Lung (tissue), 11 donors: ENCODE measurements at regions not wholly inside any gene's neighbourhood (a gene's known extent, or its start where the extent isn't known, plus 50 kb on each side); places are given as distances from the start of the nearest gene placed in this dataset.
A peak's percentile ranks its signal among the peaks of the same experiment; 100 is the strongest.

Experiments used
- ATAC-seq: fragments of 200-7000 bp; cut with Tn5 transposase; one replicate; pipeline ENCODE4 v1.9.1; 2020; ENCODE audit warnings: moderate number of reproducible peaks; ENCODE audit not compliant: insufficient read depth, low FRiP score
- DNase-seq, 3 donors: peaks; one replicate each; pipeline ENCODE4 v3.0.0-alpha.2; 2013 to 2017
- H3K27ac ChIP-seq, 2 donors: one replicate each; pipeline ENCODE4 v1.5.1; 2013; ENCODE audit warnings: mild to moderate bottlenecking in 2 of 2, moderate library complexity in 2 of 2, control low read depth in 1 of 2, inconsistent platforms in 1 of 2, low read depth in 1 of 2, low read length in 1 of 2
- H3K27me3 ChIP-seq, 3 donors: one replicate each; pipeline ENCODE4 v1.5.1; 2013; ENCODE audit warnings: low read length in 2 of 3; ENCODE audit not compliant: control insufficient read depth in 3 of 3, insufficient read depth in 3 of 3
- H3K36me3 ChIP-seq, 4 donors: one replicate each; pipeline ENCODE4 v1.5.1; 2013; ENCODE audit warnings: low read length in 4 of 4, mild to moderate bottlenecking in 1 of 4, moderate library complexity in 1 of 4; ENCODE audit not compliant: control insufficient read depth in 4 of 4, insufficient read depth in 4 of 4
- H3K4me1 ChIP-seq, 5 donors: one replicate each; pipeline ENCODE4 v1.5.1; 2013; ENCODE audit warnings: low read length in 5 of 5, mild to moderate bottlenecking in 2 of 5, moderate library complexity in 1 of 5; ENCODE audit not compliant: control insufficient read depth in 5 of 5, insufficient read depth in 5 of 5
- H3K4me3 ChIP-seq: one replicate; pipeline ENCODE4 v1.5.1; 2013; ENCODE audit warnings: mild to moderate bottlenecking, control low read depth, moderate library complexity
- H3K9ac ChIP-seq, 2 donors: one replicate each; pipeline ENCODE4 v1.5.1; 2013; ENCODE audit warnings: low read length in 2 of 2, control low read depth in 1 of 2; ENCODE audit not compliant: insufficient read depth in 1 of 2
- H3K9me3 ChIP-seq, 4 donors: one replicate each; pipeline ENCODE4 v1.5.1; 2013; ENCODE audit warnings: low read length in 3 of 4, mild to moderate bottlenecking in 1 of 4, moderate library complexity in 1 of 4; ENCODE audit not compliant: control insufficient read depth in 4 of 4, insufficient read depth in 3 of 4
- WGBS, 2 donors: extraction: QIAGEN DNeasy Blood & Tissue Kit; methylation state at CpG; one replicate each; pipeline ENCODE4 v1.1.7; 2013; 5-methylcytosine and 5-hydroxymethylcytosine counted together
- TF ChIP-seq, protein P1 (sequence below): IDR thresholded peaks from 2 replicates; pipeline ENCODE4 v1.5.1; 2012; ENCODE audit warnings: mild to moderate bottlenecking; ENCODE audit errors: control extremely low read depth, extremely low read depth
- donor health status: control.
- donor health status: control.
- donor health status: Bipolar disorder and iron deficiency.
- donor health status: healthy.
- donor health status: DM: yes; HTN: yes; CAD: no.

DNA sequence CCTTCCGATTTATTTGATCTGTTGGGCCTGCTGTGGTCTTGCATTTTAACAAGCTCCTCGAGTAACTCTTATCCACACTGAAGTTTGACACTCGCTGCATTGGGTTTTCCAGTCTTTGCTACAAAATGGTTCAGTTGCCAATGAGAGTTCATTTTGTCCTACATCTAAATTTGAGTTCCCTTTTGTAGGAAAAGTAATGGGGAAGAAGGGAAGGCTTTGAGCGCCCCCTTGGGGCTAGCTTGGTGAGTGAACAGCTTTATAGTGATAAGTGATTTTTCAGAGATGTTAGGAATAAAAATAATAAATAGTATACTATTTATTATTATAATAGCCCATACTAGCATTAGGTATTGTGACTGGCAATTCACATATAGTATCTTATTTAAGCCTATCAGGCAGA, 89.9 kb upstream of the GNAQ start:
- H3K27ac ChIP-seq: no peak overlapping the region
- WGBS, 2 donors: 50% methylated on average over 4 of the region's 4 CpGs
- peak; percentile 70 for ATAC-seq
- peak; percentile 71 to 79 (median 74) for DNase-seq
- H3K9me3 ChIP-seq: peaks cover 0 to 1% (median 0%) of the 10 kb centered on the region in 4 donors
- H3K27me3 ChIP-seq: no peaks in the 10 kb centered on the region
- no peaks in the 10 kb centered on the region for H3K36me3 ChIP-seq
- H3K4me1 ChIP-seq: peaks cover 0 to 2% (median 0%) of the 10 kb centered on the region in 5 donors
- TF ChIP-seq, protein P1, sequence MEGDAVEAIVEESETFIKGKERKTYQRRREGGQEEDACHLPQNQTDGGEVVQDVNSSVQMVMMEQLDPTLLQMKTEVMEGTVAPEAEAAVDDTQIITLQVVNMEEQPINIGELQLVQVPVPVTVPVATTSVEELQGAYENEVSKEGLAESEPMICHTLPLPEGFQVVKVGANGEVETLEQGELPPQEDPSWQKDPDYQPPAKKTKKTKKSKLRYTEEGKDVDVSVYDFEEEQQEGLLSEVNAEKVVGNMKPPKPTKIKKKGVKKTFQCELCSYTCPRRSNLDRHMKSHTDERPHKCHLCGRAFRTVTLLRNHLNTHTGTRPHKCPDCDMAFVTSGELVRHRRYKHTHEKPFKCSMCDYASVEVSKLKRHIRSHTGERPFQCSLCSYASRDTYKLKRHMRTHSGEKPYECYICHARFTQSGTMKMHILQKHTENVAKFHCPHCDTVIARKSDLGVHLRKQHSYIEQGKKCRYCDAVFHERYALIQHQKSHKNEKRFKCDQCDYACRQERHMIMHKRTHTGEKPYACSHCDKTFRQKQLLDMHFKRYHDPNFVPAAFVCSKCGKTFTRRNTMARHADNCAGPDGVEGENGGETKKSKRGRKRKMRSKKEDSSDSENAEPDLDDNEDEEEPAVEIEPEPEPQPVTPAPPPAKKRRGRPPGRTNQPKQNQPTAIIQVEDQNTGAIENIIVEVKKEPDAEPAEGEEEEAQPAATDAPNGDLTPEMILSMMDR: peak; percentile 38
- H3K9ac ChIP-seq: no peak overlapping the region
- H3K4me3 ChIP-seq: no peak overlapping the region

DNA sequence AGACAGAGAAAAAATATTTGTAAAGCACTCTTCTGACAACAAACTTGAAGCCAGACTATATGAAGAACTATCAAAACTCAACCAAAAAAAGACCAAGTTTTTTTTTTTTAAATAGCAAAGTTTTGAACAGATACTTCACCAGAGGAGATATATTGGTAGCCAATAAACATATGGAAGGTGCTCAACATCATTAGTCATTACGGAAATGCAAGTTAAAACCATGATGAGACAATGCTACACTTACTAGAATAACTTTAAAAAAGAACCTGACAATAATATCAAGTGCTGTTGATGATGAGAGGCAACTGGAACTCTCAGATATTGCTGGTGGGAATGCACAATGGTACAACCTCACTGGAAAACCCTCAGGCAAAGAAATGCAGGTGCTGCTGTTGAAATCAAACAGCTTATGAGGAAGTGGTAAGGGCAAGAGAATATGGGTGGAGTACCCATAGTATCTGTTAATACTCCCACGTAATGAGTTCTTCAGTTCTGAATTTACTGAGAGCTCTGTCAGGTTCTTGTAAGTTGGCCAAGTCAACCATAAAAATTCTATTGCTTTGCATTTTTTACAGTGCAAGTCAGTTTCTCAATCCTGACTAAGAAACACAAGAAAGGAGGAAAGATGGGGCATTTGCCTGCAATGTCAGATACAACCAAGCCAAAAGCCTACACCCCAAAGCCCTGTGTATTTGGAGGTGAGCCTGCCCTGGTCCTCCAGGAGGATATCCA, 87.3 kb upstream of the GNAQ start:
- Histone ChIP-seq H3K4me1 (peaks cover 0 to 2% (median 0%) of the 10 kb centered on the region in 5 donors), H3K36me3 (no peaks in the 10 kb centered on the region), H3K9me3 (peaks cover 0 to 1% (median 0%) of the 10 kb centered on the region in 4 donors), H3K4me3 (no peak overlapping the region), H3K27ac (no peak overlapping the region), H3K9ac (no peak overlapping the region), H3K27me3 (no peaks in the 10 kb centered on the region)
- DNase-seq: no peak
- TF ChIP-seq, protein P1: no peak
- WGBS, 2 donors: 56 to 64% methylated on average over 2 of the region's 2 CpGs
- peak; percentile 49 for ATAC-seq

DNA sequence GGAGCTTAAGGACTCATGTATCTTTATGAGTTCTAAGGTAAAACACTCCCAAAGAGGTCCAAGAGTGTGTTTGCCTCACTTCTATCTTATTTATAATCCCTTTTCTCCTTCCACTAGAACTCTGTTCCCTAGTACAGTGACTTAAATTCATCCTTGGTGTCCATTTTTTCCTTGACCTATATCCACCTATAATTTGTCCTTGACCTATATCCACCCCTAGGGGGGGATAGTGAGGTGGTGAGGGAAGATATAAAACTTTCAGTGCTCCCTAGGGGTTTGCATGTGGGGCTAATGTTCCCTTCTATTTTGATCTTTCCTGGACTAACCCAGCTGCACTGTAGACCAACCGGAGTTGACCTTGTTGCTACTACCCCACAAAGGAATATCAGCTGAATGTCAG, 83.5 kb upstream of the GNAQ start:
- H3K27ac ChIP-seq: no peak overlapping the region
- no peak overlapping the region for H3K9ac ChIP-seq
- DNase-seq (no peak), ATAC-seq (no peak)
- H3K9me3 ChIP-seq: no peaks in the 10 kb centered on the region
- no peaks in the 10 kb centered on the region for H3K27me3 ChIP-seq
- 94 to 95% methylated on average over 1 of the region's 1 CpG for WGBS, 2 donors
- TF ChIP-seq, protein P1: no peak
- no peak overlapping the region for H3K4me3 ChIP-seq
- H3K36me3 ChIP-seq: no peaks in the 10 kb centered on the region
- H3K4me1 ChIP-seq: peaks cover 0 to 2% (median 0%) of the 10 kb centered on the region in 5 donors
